DMS53 treated with DMSO at 0.1 percent for 48 hours (cell line): ENCODE measurements at regions not wholly inside any gene's neighbourhood (a gene's known extent, or its start where the extent isn't known, plus 50 kb on each side); places are given as distances from the start of the nearest gene placed in this dataset.
"Not testable (repeated sequence)": the region's sequence is repeated elsewhere in the genome, so short reads cannot be mapped to it uniquely, and the experiment has no call there.

Source experiments
- DNase-seq: peaks from one replicate; lab custom pipeline; 2025; ENCODE audit not compliant: unreplicated experiment; lab: John Stamatoyannopoulos, UW

DNA sequence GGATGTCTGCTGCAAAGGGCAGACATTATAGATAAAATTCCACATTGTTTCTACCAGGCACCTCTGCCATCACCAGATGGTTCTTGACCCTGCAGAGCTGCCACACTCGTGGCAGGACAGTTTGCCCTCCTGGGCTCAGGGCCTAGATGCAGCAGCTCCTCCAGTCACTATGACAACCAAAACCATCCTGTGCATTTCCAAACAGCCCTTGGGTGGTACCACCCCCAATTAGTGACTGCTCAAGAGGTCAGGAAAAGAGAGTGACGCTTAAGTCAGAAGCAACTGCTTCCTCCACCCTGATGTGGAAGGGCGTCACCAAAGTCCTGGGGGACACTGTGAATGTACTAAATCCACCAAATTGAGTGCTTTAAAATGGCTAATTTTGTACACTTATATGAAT lies 109.2 kb downstream of the C16orf95 start:
- no peak for DNase-seq

DNA sequence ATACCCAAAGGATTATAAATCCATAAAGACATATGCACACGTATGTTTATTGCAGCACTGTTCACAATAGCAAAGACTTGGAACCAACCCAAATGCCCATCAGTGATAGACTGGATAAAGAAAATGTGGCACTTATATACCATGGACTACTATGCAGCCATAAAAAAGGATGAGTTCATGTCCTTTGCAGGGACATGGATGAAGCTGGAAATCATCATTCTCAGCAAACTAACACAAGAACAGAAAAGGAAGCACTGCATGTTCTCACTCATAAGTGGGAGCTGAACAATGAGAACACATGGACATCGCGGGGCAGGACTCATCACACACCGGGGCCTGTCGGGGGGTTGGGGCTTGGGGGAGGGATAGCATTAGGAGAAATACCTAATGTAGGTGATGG lies 108.2 kb downstream of the C16orf95 start:
- DNase-seq, result not testable (repeated sequence)

DNA sequence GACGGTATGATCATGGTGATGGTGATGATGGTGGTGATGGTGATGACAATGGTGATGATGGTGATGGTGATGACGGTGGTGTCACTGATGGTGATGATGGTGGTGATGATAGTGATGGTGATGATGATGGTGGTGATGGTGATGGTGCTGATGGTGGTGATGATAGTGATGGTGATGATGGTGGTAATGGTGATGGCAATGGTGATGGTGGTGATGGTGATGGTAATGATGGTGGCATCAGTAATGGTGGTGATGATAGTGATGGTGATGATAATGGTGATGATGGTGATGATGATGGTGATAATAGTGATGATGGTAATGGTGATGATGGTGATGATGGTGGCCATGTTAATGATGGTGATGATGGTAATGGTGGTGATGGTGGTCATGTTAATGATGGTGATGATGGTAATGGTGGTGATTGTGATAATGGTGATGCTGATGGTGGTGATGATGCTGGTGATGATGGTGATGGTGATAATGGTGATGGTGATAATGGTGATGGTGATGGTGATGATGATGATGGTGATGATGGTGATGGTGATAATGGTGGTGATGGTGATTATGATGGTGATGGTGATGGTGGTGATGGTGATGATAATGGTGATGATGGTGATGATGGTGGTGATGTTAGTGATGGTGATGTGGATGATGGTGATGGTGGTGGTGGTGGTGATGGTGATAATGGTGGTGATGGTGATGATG lies 107.2 kb downstream of the C16orf95 start:
- no peak for DNase-seq

DNA sequence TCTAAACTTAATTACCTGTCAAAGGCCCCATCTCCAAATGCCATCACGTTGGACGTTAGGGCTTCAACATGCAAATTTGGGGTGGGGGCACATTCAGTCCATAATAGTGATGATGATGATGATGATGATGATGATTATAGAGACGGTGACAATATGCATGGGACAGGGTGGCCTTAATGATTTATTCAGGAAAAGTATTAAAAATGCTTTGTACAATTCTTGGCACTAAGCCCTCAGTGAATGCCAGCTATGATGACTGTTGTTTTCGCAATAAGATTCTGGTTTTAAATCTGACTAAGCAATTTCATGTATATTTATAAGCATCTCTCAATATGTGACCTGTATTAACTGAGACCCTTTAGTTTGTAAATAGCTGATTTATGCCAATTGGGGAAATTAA lies 106.3 kb downstream of the C16orf95 start:
- DNase-seq, result no peak

DNA sequence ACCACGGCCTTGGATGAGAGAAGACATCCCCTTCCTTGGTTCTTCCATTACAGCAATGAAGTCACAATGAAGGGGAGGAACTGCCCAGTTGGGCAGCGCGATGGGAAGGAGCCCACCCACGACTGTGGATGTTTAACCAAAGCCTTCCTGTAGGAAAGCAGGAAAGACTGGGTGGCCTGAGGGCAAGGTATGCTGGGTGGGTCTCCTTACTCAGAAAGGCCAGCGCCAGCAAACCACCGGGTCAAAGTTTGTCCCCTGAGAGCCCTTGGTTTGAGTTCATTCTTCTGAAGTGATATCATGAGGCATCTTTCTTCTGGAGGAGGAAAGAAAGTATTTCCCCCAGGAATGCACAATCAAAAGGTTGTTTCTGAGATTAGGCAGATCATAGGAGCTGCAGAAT lies 105.2 kb downstream of the C16orf95 start:
- DNase-seq, result no peak

DNA sequence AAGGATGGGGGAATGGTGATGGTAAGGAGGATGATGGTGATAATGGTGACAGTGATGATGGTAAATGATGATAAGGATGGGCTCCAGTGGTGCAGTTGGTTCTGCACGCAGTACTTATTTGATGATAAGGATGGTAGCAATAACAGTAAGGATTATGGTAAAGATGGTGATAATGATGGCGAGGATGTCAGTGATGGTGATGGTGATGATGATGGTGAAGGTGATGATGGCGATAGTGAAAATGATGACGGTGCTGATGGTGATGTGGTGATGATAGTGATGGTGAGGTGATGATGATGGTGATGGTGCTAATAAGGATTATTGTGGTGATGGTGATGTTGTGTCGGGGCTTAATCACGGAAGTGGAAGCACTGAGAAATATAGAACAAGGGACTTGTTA lies 103.7 kb downstream of the C16orf95 start:
- DNase-seq, result no peak

DNA sequence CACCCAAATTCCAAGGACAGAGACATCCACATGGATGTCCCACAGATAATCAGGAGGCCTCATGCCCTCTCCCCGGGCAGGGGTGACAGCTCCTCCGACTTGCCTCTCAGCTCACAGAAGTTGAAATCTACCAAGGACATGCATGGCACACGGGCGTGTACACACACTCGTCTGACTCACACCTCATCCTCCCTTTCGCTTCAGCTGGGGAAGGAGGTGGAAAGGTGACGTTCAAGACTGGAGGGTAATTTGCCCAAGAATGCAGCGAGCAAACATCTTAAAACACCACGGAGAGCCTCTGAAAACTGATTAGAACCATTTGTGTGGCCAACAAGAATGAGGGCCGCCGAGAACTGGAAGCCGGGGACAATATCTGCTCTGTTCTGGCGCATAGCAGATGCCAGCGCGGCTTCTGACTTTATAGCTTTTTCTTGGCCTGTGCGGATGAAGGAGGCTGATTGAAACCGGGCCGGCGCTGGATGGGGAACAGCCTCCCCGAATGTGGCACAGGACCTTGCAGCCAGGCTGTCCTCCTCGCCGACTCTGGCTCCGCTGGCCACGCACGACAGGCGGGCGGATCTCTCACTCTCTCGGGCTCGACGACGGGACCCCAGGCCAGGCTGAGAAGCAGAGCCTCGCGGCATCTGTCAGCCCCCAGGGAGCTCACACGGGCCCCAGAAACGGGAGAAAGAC lies 100.9 kb downstream of the C16orf95 start:
- no peak for DNase-seq

DNA sequence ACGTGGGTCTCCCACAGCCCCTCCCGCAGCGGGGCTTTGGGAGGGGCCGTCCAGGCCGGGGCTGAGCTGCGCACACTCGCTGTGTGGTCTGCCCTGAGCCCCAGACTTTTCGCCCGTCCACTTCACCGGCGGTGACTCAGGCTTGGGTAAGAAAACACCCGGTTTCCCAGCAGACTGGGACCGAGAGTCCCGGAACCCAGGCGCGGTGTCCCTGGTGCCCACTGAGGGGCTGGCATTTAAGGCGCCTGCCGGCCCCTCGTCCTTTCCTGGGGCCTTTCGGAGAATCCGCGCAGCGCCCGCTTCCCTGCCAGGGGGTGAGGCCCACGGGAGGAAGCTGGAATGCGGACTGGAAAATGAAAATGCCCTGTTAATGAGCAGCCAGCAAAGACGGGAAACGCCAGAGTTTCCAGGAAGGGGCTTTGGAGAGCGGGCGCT lies 100.3 kb downstream of the C16orf95 start:
- DNase-seq, result no peak

DNA sequence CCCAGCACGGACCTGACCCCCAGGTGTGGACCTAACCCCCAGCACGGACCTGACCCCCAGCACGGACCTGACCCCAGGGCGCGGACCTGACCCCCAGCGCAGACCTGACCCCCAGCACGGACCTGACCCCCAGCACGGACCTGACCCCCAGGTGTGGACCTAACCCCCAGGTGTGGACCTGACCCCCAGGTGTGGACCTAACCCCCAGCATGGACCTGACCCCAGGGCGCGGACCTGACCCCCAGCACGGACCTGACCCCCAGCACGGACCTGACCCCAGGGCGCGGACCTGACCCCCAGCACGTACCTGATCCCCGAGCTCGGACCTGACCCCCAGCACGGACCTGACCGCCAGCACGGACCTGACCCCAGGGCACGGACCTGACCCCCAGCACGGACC lies 99.4 kb downstream of the C16orf95 start:
- DNase-seq, result not testable (repeated sequence)

DNA sequence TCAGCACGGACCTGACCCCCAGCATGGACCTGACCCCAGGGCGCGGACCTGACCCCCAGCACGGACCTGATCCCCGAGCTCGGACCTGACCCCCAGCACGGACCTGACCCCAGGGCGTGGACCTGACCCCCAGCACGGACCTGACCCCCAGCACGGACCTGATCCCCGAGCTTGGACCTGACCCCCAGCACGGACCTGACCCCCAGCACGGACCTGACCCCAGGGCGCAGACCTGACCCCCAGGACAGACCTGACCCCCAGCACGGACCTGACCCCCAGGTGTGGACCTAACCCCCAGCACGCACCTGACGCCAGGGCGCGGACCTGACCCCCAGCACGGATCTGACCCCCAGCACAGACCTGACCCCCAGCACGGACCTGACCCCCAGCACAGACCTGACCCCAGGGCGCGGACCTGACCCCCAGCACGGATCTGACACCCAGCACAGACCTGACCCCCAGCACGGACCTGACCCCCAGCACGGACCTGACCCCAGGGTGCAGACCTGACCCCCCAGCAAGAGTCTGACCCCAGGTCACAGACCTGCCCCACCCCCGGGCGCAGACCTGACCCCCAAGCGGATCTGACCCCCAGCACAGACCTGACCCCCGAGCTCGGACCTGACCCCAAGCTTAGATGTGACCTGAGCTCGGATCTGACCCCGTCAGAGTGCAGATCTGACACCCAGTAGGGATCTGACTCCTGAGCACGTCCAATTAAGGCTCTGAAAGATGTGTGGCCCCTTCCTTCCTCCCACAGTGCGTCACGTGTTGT lies 98.7 kb downstream of the C16orf95 start:
- DNase-seq, result no peak

DNA sequence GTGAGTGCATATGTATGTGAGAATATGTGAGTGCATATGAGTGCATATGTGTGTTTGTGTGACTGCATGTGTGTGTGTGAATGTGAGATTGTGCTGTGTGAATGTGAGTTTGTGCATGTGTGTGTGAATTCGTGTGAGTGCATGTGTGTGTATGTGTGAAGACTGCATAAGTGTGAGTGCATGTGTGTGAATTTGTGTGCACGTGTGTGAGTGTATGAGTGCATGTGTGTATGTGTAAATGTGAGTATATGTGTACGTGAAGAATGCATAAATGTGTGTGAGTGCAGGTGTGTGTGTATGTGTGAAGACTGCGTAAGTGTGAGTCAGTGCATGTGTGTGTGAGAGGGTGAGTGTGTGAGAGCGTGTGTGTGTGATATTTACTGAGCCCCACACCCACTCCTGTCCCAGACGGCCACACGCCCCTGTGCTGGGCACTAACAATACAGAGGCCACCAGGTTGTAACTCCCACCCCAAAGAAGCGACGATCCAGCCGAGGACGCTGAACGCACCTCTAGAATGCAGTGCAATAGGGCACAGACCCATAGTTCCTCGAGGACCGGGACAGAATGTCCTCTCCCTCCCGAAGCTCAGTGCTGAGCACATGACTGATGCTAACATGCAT lies 97.8 kb downstream of the C16orf95 start:
- DNase-seq, result no peak

DNA sequence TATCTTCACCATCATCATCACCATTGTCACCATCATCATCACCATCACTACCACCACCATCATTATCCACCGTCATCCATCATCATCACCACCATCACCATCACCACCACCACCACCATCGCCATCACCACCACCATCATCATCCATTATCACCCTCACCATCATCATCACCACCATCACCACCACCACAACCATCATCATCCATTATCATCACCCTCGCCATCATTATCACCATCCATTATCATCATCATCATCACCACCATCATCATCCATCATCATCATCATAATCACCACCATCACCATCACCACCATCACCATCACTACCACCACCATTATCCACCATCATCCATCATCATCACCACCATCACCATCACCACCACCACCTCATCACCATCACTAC lies 95.6 kb downstream of the C16orf95 start:
- no peak for DNase-seq

DNA sequence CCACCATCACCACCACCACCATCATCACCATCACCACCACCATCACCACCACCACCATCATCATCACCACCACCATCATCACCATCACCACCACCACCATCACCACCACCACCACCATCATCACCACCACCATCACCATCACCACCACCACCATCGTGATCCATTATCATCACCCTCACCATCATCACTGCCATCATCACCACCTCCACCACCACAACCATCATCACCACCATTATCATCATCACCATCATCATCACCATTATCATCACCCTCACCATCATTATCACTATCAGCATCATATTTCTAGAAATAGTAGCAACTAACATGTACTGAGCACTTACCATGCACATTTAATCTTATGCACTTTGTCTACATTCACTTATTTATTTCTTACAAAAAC lies 94.9 kb downstream of the C16orf95 start:
- DNase-seq, result no peak

DNA sequence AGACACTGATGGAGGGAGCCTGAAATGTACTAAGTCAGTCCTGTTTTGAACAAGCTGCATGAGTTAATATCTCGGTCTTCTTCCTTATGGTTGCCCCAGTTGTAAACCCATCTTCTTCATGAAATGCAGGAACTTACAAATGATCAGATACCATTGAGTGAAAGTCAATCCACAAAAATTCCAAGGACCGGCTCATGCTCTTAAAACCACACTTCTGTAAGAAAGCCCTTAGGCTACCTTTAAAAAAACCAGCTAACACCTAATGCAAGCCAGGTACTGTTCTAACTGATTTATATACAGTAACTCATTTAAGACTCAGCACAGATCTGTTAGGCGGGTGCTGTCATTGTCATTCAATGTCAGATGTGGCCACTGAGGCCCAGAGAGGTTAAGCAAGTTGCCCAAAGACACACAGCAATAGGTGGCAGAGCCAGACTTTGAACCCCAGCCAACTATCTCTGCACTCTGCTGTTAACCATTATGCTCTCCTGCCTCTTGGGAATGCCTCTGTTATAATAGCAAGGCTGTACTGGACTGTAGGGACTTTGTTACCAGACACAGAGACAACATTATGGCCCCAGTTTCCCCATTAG lies 93.4 kb downstream of the C16orf95 start:
- DNase-seq, result no peak

DNA sequence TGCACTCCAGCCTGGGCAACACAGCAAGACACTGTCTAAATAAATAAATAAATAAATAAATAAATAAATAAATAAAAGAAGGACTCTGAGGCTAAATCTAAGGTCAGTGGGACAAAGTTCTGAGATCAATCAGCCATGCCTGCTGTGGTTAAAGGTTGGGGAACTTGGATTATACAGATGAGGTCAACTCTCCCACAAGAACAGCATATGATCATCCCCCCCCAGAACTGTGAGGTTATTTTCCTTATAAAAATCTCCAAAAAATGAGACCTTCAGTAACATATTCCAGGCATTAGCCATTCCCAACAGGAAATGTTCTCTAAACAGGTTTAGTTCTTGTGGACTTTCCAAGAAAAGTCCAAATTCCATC lies 90.3 kb downstream of the C16orf95 start:
- no peak for DNase-seq

DNA sequence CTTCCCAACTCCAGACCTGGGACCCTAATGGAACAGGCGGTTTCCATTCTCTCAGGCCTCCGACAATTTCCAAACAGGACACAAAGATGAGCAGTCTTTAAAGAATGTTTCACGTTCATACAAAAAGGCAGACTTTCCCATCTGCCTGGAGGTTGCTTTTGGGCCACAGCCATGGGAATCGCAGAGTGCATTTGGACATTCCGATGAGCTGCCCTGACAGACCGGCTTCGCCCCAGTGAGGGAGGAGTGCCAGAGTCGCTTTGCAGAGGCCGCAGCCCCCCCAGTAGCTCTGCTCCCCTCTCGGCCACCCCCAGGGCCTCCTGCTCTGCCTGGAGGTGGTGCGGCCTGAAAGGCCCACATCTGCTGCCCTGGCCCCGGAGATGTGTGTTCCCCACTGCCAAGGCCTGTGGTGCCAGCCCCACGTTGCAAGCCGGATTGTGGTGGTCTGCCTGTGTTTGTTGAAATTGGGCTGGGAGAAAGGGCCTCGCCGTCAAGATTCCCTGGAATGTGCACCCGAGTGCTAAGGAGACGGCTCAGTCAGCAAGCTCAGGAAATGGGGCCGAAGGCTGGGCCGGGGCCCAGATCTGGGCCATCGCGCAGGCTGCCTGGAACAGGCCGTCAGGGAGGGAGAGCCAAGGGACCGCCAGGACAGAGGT lies 89.8 kb downstream of the C16orf95 start:
- DNase-seq, result no peak

DNA sequence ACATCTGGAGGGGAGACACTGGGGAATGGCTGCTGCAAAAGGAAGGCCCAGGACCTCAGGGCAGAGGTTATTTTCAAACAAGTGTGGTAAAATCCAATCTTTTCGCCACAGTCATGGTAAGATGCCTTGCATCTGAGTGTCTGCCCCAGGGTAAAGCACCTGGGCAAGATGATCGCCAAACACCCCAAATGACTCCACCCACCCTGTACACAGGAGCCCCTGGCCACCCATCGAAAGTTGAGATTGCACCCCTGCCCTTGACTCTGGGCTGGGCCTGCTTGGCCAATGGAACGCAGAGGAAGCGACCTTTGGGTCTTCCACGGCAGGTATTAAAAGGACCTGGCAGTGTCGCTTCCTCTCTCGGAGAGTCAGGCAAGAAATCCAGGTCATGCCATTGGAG lies 88.8 kb downstream of the C16orf95 start:
- no peak for DNase-seq

DNA sequence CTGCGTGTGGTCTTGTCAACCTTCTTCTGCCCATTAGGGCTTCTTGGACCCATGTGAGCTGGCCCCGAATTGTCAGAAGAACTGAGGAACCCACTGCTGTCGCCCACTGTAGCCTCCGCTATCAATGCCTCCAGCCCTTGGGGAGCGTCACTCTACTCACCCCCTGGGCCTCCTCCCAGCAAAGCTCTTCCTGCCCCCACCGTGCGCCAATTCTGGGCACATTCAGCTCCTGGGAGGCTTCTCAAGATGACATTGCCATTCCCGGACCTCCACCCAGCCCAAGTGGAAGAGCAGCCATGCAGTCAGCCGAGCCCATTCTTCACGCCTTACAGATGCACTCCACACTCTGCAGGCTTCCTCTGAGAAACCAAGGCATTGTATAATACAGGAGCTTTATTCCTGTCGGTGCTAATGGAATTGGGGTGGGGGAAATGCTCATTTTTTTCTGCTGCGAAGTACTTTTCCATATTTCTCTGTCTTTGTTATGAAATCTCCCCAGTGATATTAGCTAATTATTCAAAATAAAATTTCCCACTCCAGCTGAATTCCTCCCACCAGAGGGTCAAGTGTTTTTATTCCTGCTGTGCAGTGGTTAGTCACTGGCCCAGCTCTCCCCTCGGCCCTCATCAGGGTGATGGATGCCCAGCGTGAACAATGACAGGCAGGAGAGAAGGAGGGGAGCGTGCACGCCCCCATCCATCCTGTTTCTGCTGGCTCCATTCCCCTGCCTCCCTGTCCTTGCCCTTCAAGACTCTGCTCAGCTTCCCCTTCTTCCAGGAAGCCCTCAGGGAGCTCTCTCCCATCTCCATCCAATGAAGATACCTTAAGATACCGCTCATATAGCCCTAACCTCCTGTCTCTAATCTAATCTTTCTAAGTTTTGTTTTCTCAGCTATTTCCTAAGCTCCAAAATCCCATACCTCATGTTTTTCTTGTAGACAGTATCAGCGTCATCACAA lies 87.7 kb downstream of the C16orf95 start:
- no peak for DNase-seq

DNA sequence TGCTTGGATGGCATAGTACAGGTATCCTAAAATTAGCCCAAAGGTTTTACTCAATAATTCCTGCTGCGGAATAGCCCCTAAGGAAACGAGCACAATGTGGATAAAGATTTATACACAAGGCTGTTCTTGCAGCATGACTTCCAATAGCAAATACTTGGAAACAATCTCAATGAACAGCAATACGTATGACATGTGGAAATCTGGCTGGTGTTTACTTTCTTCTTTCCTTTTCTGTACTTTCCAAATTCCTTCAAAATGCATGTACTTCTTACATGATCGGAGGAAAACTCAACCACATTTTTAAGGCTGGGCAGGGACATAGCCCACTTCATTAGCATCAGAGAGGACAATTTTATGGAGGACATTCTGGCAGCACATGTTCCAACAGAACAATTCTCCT lies 86.6 kb downstream of the C16orf95 start:
- no peak for DNase-seq

DNA sequence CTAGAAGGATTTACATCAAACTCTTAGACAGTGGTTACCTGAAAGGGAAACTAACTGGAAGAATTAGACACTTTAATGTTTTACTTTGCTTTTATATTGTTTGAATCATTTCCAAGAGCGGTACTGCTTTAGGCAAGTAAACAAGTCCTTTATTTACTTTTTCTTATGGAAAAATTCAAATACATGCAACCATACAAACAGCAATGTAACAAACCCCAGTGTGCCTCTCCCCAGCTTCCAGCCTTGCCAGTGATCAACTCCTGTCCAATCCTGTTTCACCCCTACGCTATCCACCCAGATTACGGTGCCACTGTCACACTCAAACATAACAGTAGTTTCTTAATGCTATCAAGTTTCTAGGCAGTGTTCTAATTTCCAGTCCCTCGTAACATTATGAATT lies 85.9 kb downstream of the C16orf95 start:
- no peak for DNase-seq
